GM19452 (cell line): ENCODE measurements at regions not wholly inside any gene's neighbourhood (a gene's known extent, or its start where the extent isn't known, plus 50 kb on each side); places are given as distances from the start of the nearest gene placed in this dataset.

ENCODE experiments used
- ATAC-seq: cut with Tn5 transposase; IDR thresholded peaks from one replicate; pipeline ENCODE4 v1.9.1; 2021; ENCODE audit not compliant: unreplicated experiment

DNA sequence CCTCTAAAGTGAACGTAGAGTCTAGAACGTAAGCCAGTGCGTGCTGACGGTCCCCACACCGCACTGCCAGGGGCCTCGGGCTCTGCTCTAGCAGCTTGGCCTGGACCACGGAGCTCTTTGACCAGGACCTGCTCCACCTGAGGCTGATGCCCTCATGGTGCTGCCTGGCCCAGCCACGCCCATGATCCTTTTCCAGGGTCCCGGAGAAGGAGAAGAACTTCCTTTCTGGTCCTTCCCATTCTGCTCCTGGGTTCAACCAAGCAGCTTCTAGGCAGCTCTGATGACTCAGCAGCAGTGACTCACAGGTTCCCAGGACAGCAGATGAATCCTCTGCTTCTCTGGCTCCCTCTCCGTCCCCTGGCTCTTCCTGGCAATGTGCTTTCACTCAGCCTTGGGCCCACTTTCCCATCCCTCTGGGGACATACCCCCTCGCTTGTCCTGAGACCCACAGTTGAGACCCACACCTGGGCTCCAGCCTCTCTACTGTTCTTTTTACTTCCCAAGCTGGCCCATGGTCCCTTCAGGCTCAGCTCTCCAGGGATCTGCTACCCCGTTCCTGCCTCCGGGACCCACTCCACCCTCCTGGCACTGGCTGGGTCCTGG, 246.3 kb upstream of the RAB4A start:
- no peak for ATAC-seq

DNA sequence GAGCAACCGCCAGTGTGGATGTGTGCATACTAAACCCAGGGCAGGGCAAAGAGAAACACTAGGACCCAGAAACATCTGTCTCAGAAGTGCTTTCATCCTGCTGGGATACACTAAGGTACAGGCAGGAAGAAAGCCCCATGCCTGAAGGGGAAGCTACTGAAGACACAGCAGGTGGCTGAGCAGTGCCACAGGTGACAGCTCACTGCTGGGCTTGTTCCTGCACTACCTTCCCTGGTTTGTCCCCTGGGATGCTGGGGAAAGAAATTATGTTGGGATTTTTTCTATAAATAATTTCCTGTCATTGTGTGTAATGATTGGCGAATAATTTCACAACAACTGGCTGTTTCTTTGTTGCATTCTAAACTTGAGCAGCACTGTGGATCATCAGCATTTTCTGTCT, 245.3 kb upstream of the RAB4A start:
- no peak for ATAC-seq

DNA sequence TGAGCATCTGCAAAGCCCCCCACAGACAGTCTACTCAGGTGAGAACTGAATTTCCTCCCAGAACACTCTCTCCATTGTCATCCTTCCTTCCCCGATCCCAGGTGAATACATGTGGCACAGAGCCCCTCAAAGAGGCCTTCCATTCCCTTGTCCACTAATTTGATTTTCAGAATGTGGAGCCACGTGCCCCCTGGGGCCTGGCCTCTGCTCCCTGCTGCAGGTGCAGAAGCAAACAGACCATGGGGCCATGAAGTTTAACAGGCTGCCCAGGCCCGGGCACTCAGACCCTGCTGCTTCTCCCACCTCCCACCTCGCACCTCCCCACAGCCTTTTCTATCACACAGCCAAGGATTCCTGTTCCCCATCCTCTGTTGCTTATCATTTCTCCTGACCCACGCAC, 243.8 kb upstream of the RAB4A start:
- ATAC-seq = no peak

DNA sequence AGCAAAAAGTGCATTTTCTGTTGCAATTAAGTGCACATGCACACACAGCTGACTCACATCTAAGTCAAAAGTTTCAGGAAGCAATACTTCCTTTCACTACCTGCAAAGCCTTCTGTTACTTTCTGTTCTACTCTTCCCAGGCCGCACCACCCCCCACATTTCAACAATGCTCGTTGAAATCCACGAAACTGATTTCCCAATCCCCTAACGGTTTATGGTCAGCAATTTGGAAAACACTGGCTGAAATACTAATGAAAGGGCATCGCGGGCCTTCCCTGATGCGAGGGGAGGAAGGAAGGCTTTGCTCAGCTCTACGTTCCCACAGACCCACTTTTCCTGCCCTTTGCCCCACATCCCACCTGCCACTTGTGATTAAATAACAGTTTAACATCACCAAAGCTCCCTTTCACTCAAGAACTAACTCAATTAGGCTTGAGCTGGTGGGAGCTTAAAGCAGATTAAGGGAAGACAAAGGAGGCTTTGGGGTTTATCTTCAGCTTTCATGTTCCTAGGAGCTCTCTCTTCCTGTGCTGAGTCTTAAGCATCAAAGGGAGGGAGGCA, 243.2 kb upstream of the RAB4A start:
- no peak for ATAC-seq

- no peak for ATAC-seq
Observed at GRCh38 chr1:229028544-229028943, 242.4 kb upstream of the RAB4A start.

- no peak for ATAC-seq
Observed at GRCh38 chr1:229028987-229029878, 241.7 kb upstream of the RAB4A start.

- no peak for ATAC-seq
Observed at GRCh38 chr1:229029879-229030235, 241.1 kb upstream of the RAB4A start.

DNA sequence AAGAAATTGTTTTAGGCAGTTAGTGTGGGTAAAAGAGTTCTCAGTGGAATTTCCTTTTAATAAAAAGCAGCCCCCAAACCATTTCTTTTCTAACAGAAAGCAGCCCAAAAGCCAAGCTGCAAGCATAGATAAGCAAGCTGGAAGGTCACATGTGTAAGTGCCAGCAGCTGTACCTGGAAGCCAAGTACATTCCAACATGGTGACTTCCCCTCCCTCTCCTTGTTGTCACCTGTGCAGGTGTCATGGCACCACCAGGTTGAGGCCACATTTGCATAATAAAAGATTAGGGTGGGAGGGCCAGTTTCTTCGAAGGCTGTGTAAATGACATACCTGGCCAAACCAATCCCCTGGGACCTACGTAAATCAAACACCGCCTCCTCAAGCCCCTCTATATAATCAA, 240.3 kb upstream of the RAB4A start:
- no peak for ATAC-seq

- ATAC-seq = no peak
Observed at GRCh38 chr1:229031061-229031460, 239.8 kb upstream of the RAB4A start.

DNA sequence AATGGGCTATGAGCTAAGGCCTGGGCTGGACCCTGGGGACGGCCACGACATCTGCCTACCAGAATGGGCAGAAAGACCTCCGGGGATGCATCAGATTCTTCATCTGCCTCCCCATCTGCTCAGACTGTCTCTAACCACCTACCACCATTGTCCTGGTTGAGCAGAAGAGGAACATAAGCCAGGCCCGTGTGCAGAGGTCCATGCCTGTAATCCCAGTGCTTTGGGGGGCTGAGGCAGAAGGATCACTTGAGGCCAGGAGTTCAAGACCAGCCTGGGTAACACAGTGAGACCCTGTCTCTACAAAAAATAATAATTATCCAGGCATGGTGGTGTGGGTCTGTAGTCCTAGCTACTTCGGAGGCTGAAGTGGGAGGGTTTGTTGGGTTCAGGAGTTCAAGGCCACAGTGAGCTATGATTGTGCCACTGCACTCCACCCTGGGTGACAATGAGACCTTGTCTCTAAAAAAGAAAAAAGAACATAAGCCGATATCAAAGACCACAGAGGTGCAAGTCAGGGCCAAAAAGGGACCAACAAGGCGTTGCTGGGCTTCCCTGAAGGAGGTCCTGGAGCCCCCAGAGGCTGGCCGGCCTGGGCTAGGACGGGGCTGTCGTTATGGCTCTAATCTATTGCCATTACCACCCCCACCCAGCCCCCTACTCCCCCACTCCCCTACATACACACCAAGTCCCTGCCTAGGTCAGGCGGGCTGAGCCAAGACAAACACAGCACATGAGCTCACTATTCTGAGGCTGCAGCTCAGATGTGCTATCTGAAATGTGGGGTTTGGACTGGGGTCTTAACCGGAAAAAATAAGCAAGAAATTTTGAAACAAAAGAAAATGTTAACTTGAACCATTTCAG, 239.2 kb upstream of the RAB4A start:
- no peak for ATAC-seq

- ATAC-seq = no peak
Observed at GRCh38 chr1:229032375-229032774, 238.5 kb upstream of the RAB4A start.

DNA sequence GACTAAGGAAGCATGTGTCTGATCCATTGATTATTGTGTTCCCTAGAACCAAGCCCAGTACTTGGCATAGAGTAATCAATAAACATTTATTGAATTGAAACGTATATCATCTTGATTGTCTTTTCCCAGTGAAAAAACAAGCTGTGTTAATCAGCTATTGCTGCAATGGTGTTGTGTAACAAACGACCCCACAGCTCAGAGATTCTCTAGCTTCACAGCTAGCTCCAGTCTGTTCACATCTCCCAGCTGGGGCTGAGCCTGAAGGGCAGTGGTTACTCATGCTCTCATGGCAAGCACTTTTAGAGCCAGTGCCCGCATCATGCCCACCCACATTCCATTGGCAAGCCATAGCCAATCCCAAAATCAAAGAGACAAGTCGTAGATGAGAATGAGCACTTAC, 237.4 kb upstream of the RAB4A start:
- no peak for ATAC-seq

- ATAC-seq = no peak
Observed at GRCh38 chr1:229034342-229034741, 236.6 kb upstream of the RAB4A start.

DNA sequence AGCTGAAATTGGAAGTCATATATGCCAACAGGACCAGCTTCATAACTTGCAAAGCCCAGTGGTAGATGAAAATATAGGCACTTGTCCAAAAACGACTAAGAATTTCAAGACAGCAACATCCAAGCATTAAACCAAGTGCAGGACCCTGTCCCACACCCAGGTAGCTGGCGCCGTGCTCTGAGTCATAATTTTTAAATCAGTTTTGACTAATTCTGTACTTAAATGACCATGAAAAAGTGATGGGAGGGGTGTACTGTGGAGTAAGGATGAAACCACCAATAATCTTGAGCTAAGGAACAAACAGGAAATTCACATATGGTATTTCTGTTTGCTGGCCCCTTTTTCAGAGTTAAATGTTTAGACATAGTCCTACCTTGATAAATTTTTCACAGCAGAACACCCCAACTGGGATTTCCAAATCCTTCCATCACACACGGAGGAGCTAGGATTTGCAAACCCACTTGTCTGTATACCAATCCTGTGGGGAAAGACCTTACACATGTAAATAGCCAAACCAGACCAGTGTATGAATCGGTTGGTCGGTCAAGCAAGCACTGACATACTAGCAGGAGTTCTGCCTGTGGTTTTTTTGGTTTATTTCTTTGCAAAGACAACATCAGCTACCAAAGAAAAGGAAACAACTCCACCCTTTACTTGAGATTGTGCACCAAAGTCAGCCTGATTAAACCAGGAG, 235.7 kb upstream of the RAB4A start:
- peak; percentile 84 for ATAC-seq

GRCh38 chr1:229035748-229036082, 235.2 kb upstream of the RAB4A start:
- peak; percentile 46 for ATAC-seq

DNA sequence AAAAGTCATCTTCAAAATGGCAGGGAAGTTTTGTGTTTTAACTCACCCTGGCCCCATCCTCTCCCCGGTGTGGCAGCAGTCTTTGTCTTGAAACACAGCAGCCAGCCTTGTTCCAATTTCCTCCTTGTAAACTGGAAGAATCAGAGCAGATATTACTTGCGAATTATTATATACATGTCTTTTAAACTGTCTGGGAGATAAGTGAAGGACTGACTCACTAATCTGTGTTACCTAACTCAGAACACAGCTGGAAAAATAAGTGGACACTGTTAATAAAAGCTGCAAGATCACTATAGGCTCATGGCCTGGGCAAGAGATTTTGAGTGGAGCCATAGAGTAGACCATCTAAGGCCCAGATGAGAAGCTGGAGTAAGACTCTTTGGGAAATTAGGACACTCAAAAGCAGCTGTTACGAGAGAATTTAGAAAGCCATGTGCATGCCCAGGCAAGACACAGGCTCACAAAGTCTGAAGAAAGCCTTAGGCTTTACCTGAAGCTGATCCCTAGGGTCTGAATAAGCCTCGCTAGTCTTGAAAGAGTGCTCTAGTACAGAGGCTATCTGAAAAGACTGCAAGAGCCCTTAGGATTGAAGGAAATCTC, 233.0 kb upstream of the RAB4A start:
- ATAC-seq = no peak

DNA sequence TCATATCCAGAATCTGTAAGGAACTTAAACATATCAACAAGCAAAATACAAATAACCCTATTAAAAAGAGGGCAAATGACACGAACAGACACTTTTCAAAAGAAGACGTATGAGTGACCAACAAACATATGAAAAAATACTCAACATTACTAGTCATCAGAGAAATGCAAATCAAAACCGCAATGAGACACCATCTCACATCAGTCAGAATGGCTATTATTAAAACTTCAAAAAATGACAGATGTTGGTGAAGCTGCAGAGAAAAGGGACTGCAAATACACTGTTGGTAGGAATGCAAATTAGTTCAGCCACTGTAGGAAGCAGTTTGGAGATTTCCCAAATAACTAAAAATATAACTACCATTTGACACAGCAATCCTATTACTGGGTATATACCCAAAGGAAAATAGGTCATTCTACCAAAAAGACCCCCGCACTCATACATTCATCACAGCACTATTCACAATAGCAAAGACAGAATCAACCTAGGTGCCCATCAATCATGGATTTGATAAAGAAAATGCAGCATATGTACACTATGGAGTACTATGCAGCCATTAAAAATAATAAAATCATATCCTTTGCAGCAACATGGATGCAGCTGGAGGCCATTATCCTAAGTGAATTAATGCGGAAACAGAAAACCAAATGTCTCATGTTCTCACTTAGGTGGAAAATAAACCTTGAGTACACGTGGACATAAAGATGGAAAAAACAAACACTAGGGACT, 230.1 kb upstream of the RAB4A start:
- ATAC-seq = no peak

GRCh38 chr1:229041946-229042345, 229.0 kb upstream of the RAB4A start:
- no peak for ATAC-seq

GRCh38 chr1:229042482-229042881, 228.4 kb upstream of the RAB4A start:
- no peak for ATAC-seq

DNA sequence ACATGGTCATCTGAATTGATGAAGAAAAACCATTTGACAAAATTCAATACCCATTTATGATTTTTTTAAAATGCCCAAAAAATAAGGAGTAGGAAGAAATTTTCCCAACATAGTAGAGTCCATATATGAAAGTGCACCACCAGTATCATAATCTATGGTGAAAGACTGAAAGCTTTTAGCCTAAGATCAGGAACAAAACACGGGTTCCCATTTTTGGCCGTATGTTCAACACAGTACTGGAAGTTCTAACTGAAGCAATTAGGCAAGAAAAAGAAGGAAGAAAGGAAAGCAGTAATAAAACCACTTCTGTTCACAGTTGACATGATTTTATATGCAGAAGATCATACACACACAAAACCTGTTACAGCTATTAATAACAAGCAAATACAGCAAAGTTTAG, 227.8 kb upstream of the RAB4A start:
- no peak for ATAC-seq
